Thyroid gland (tissue), 4 donors: ENCODE measurements at regions not wholly inside any gene's neighbourhood (a gene's known extent, or its start where the extent isn't known, plus 50 kb on each side); places are given as distances from the start of the nearest gene placed in this dataset.

ENCODE experiments used
- POLR2A ChIP-seq, 2 donors: fragments of 450-650 bp; IDR thresholded peaks; one replicate each; pipeline ENCODE4 v1.6.1; 2017; ENCODE audit warnings: antibody characterized with exemption in 2 of 2, mild to moderate bottlenecking in 2 of 2, moderate library complexity in 1 of 2
- TF ChIP-seq, protein P1 (sequence below), 6 experiments: fragments of 200-600 bp in 3 of 6; fragments of 450-650 bp in 3 of 6; sonication (generic) in 3 of 6; IDR thresholded peaks; one replicate each; pipeline ENCODE4 v1.5.1; 2016 to 2019; ENCODE audit warnings: antibody characterized with exemption in 6 of 6, mild to moderate bottlenecking in 2 of 6, inconsistent platforms in 1 of 6, moderate library complexity in 1 of 6

DNA sequence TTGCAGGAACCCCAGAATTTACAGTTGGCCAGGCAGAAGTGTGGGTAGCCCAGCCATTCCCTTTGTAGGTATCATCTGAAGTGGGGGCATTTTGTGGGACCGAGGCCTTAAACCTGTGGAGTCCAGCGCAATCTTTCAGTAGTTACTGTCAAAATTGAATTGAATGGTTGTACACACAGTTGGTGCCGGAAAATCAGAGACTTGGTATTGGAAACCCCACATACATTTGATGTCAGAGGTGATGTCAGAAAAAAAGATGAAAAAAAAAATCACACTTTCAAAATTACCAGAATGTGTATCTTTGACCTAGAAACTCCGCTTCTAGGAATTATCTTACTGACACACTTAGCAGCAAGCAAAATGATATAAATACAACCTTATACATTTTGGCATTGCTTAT, 153.8 kb upstream of the PLXNA4 start:
- TF ChIP-seq, protein P1, sequence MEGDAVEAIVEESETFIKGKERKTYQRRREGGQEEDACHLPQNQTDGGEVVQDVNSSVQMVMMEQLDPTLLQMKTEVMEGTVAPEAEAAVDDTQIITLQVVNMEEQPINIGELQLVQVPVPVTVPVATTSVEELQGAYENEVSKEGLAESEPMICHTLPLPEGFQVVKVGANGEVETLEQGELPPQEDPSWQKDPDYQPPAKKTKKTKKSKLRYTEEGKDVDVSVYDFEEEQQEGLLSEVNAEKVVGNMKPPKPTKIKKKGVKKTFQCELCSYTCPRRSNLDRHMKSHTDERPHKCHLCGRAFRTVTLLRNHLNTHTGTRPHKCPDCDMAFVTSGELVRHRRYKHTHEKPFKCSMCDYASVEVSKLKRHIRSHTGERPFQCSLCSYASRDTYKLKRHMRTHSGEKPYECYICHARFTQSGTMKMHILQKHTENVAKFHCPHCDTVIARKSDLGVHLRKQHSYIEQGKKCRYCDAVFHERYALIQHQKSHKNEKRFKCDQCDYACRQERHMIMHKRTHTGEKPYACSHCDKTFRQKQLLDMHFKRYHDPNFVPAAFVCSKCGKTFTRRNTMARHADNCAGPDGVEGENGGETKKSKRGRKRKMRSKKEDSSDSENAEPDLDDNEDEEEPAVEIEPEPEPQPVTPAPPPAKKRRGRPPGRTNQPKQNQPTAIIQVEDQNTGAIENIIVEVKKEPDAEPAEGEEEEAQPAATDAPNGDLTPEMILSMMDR (IDR thresholded peaks at IDR 0.05) = no peak
- TF ChIP-seq POLR2A (IDR thresholded peaks at IDR 0.05) = no peak
